Brain microvascular endothelial cell (primary cell): ENCODE measurements at regions not wholly inside any gene's neighbourhood (a gene's known extent, or its start where the extent isn't known, plus 50 kb on each side); places are given as distances from the start of the nearest gene placed in this dataset.
A peak's percentile ranks its signal among the peaks of the same experiment; 100 is the strongest.

Experiments used
- DNase-seq: peaks from one replicate; pipeline ENCODE4 v3.0.0-alpha.2; 2020
- H3K27ac ChIP-seq: fragments of 250-450 bp; sonication (Bioruptor Pico); 2 replicates; pipeline ENCODE4 v1.5.1; 2020; ENCODE audit warnings: mild to moderate bottlenecking, moderate library complexity
- H3K27me3 ChIP-seq: fragments of 250-450 bp; sonication (Bioruptor Pico); replicated peaks from 2 replicates; pipeline ENCODE4 v1.5.1; 2020; ENCODE audit warnings: mild to moderate bottlenecking
- H3K36me3 ChIP-seq: fragments of 250-450 bp; sonication (Bioruptor Pico); replicated peaks from 2 replicates; pipeline ENCODE4 v1.5.1; 2020; ENCODE audit warnings: mild to moderate bottlenecking
- H3K4me3 ChIP-seq: 2 replicates; pipeline ENCODE4 v1.5.1; 2011; ENCODE audit warnings: low read depth, mild to moderate bottlenecking, control low read depth, low read length, moderate library complexity
- CTCF ChIP-seq: IDR thresholded peaks from 2 replicates; pipeline ENCODE4 v1.5.1; 2011; ENCODE audit warnings: low read depth, mild to moderate bottlenecking, moderate library complexity, low read length, control low read depth, inconsistent platforms; ENCODE audit errors: missing control alignments
- in situ Hi-C: cut with HindIII; loops from 2 replicates; pipeline ENCODE4 v1.10.0; 2017; ENCODE audit warnings: low sequenced_read_pairs, low pct_ligation_motif_present

GRCh38 chr11:129300099-129300498 lies 75.5 kb upstream of the BARX2 start:
- Histone ChIP-seq H3K27ac (no peak overlapping the region), H3K4me3 (no peak overlapping the region), H3K27me3 (no peaks in the 10 kb centered on the region), H3K36me3 (no peaks in the 10 kb centered on the region)
- DNase-seq, result no peak
- in situ Hi-C loops, result no loop called here
- no peak for TF ChIP-seq CTCF

- in situ Hi-C loops, result no loop called here
- TF ChIP-seq CTCF, result no peak
- Histone ChIP-seq H3K4me3 (no peak overlapping the region), H3K27me3 (no peaks in the 10 kb centered on the region), H3K27ac (no peak overlapping the region), H3K36me3 (no peaks in the 10 kb centered on the region)
- no peak for DNase-seq
Observed at GRCh38 chr11:129298988-129299387, 76.7 kb upstream of the BARX2 start.

GRCh38 chr11:129295746-129296145 lies 79.9 kb upstream of the BARX2 start:
- no peaks in the 10 kb centered on the region for H3K27me3 ChIP-seq
- no peaks in the 10 kb centered on the region for H3K36me3 ChIP-seq
- in situ Hi-C loops, result no loop called here
- H3K27ac ChIP-seq, result peak overlapping the region; percentile 33
- H3K4me3 ChIP-seq, result no peak overlapping the region
- no peak for TF ChIP-seq CTCF
- DNase-seq, result peak; percentile 73

- in situ Hi-C loops, result no loop called here
- TF ChIP-seq CTCF, result no peak
- no peak for DNase-seq
- no peaks in the 10 kb centered on the region for H3K27me3 ChIP-seq
- no peaks in the 10 kb centered on the region for H3K36me3 ChIP-seq
- no peak overlapping the region for H3K27ac ChIP-seq
- no peak overlapping the region for H3K4me3 ChIP-seq
Observed at GRCh38 chr11:129292771-129293170, 82.9 kb upstream of the BARX2 start.

GRCh38 chr11:129292092-129292491 lies 83.6 kb upstream of the BARX2 start:
- no peak for TF ChIP-seq CTCF
- DNase-seq, result no peak
- H3K4me3 ChIP-seq, result no peak overlapping the region
- H3K36me3 ChIP-seq, result no peaks in the 10 kb centered on the region
- no peaks in the 10 kb centered on the region for H3K27me3 ChIP-seq
- in situ Hi-C loops, result no loop called here
- no peak overlapping the region for H3K27ac ChIP-seq

GRCh38 chr11:129291546-129291945 lies 84.1 kb upstream of the BARX2 start:
- DNase-seq, result no peak
- Histone ChIP-seq H3K36me3 (no peaks in the 10 kb centered on the region), H3K27ac (no peak overlapping the region), H3K27me3 (no peaks in the 10 kb centered on the region), H3K4me3 (no peak overlapping the region)
- TF ChIP-seq CTCF, result no peak
- in situ Hi-C loops, result no loop called here
